HEK293 (cell line): ENCODE measurements at regions not wholly inside any gene's neighbourhood (a gene's known extent, or its start where the extent isn't known, plus 50 kb on each side); places are given as distances from the start of the nearest gene placed in this dataset.

Experiments
- CTCF ChIA-PET: fragments of 350-600 bp; formaldehyde crosslinking; extraction: SDS; loops from one replicate; lab custom pipeline; 2021; ENCODE audit warnings: antibody characterized with exemption; lab: Yijun Ruan, JAX
- POLR2A ChIA-PET: fragments of 300-600 bp; formaldehyde crosslinking; extraction: SDS; loops from one replicate; lab custom pipeline; 2020; ENCODE audit warnings: antibody characterized with exemption, inconsistent platforms; lab: Yijun Ruan, JAX
- H3K27ac ChIP-seq: fragments of 200-500 bp; sonication (Bioruptor generic); 2 replicates; pipeline ENCODE4 v1.5.1; 2014; ENCODE audit warnings: low read depth, low read length, control low read depth, inconsistent platforms; ENCODE audit errors: extremely low read depth
- H3K36me3 ChIP-seq, 2 experiments: fragments of 200-500 bp in 1 of 2; sonication (Bioruptor generic) in 1 of 2; 1 replicate in 1 of 2; 2 replicates in 1 of 2; pipeline ENCODE4 v1.5.1; 2014 to 2017; ENCODE audit warnings: inconsistent platforms in 2 of 2, low read length in 2 of 2; ENCODE audit not compliant: control insufficient read depth in 2 of 2, insufficient read depth in 1 of 2
- H3K4me1 ChIP-seq: fragments of 200-500 bp; sonication (Bioruptor generic); 2 replicates; pipeline ENCODE4 v1.5.1; 2014; ENCODE audit warnings: mild to moderate bottlenecking, low read length, inconsistent platforms; ENCODE audit not compliant: control insufficient read depth, insufficient read depth
- H3K4me3 ChIP-seq: 2 replicates; pipeline ENCODE4 v1.5.1; 2011; ENCODE audit warnings: low read depth, mild to moderate bottlenecking, control low read depth, low read length, moderate library complexity
- H3K9me3 ChIP-seq: fragments of 200-500 bp; sonication (Bioruptor generic); 2 replicates; pipeline ENCODE4 v1.5.1; 2014; ENCODE audit warnings: low read depth, low read length, inconsistent platforms; ENCODE audit not compliant: control insufficient read depth, insufficient read depth
- INSM2 ChIP-seq: fragments of 450-650 bp; formaldehyde crosslinking; IDR thresholded peaks from 2 replicates; pipeline ENCODE4 v1.5.1; 2016; ENCODE audit warnings: missing biosample characterization, missing genetic modification characterization
- KLF8 ChIP-seq: fragments of 450-650 bp; formaldehyde crosslinking; IDR thresholded peaks from 2 replicates; pipeline ENCODE4 v1.5.1; 2016; ENCODE audit warnings: missing biosample characterization, missing genetic modification characterization
- MEIS1 ChIP-seq: sonication (generic); formaldehyde crosslinking; IDR thresholded peaks from 2 replicates; pipeline ENCODE4 v1.8.1; 2022; ENCODE audit warnings: missing genetic modification reagents, mild to moderate bottlenecking, borderline replicate concordance
- PRDM1 ChIP-seq: fragments of 450-650 bp; formaldehyde crosslinking; IDR thresholded peaks from 2 replicates; pipeline ENCODE4; 2016; ENCODE audit warnings: missing biosample characterization, missing genetic modification characterization
- YY2 ChIP-seq: fragments of 450-650 bp; formaldehyde crosslinking; IDR thresholded peaks from 2 replicates; pipeline ENCODE4 v1.5.1; 2016; ENCODE audit warnings: missing biosample characterization, missing genetic modification characterization
- ZFHX2 ChIP-seq: fragments of 450-650 bp; formaldehyde crosslinking; conservative IDR thresholded peaks from 2 replicates; pipeline ENCODE4 v1.5.1; 2016; ENCODE audit warnings: missing biosample characterization, missing genetic modification characterization
- ZNF114 ChIP-seq: fragments of 450-650 bp; formaldehyde crosslinking; IDR thresholded peaks from 2 replicates; pipeline ENCODE4 v1.5.0; 2017; ENCODE audit warnings: missing biosample characterization, missing genetic modification characterization
- ZNF157 ChIP-seq: fragments of 450-650 bp; formaldehyde crosslinking; IDR thresholded peaks from 2 replicates; pipeline ENCODE4 v1.5.1; 2016; ENCODE audit warnings: missing biosample characterization, missing genetic modification characterization
- ZNF19 ChIP-seq: fragments of 450-650 bp; formaldehyde crosslinking; IDR thresholded peaks from 2 replicates; pipeline ENCODE4; 2016; ENCODE audit warnings: missing biosample characterization, missing genetic modification characterization, low read depth
- ZNF274 ChIP-seq, 2 experiments: fragments of 200-500 bp in 1 of 2; fragments of 450-650 bp in 1 of 2; sonication (Bioruptor generic) in 1 of 2; formaldehyde crosslinking in 1 of 2; IDR thresholded peaks; 2 replicates each; pipeline versions ENCODE4 v1.5.1 to v1.6.1; 2014 to 2016; ENCODE audit warnings: borderline replicate concordance in 1 of 2, inconsistent platforms in 1 of 2, low read length in 1 of 2, missing biosample characterization in 1 of 2, missing genetic modification characterization in 1 of 2
- ZNF280C ChIP-seq: fragments of 450-650 bp; formaldehyde crosslinking; IDR thresholded peaks from 2 replicates; pipeline ENCODE4 v1.5.1; 2016; ENCODE audit warnings: missing biosample characterization, missing genetic modification characterization
- ZNF280D ChIP-seq: fragments of 450-650 bp; formaldehyde crosslinking; IDR thresholded peaks from 2 replicates; pipeline ENCODE4 v1.5.1; 2016; ENCODE audit warnings: missing biosample characterization, missing genetic modification characterization
- ZNF354C ChIP-seq: fragments of 450-650 bp; formaldehyde crosslinking; IDR thresholded peaks from 2 replicates; pipeline ENCODE4 v1.5.1; 2016; ENCODE audit warnings: missing biosample characterization, missing genetic modification characterization, low read depth, borderline replicate concordance
- ZNF398 ChIP-seq: fragments of 450-650 bp; formaldehyde crosslinking; IDR thresholded peaks from 2 replicates; pipeline ENCODE4 v1.5.1; 2017; ENCODE audit warnings: missing biosample characterization, missing genetic modification characterization
- ZNF548 ChIP-seq: fragments of 450-650 bp; formaldehyde crosslinking; IDR thresholded peaks from 2 replicates; pipeline ENCODE4 v1.5.1; 2016; ENCODE audit warnings: missing biosample characterization, missing genetic modification characterization
- ZNF658 ChIP-seq: fragments of 450-650 bp; formaldehyde crosslinking; IDR thresholded peaks from 2 replicates; pipeline ENCODE4; 2016; ENCODE audit warnings: missing biosample characterization, missing genetic modification characterization
- TF ChIP-seq, protein P1 (sequence below): fragments of 450-650 bp; formaldehyde crosslinking; IDR thresholded peaks from 2 replicates; pipeline ENCODE4 v1.5.1; 2016; ENCODE audit warnings: missing biosample characterization, missing genetic modification characterization, borderline replicate concordance
- TF ChIP-seq, protein P2 (sequence below): sonication (generic); formaldehyde crosslinking; IDR thresholded peaks from 2 replicates; pipeline ENCODE4 v1.8.1; 2022; ENCODE audit warnings: mild to moderate bottlenecking, moderate library complexity, missing genetic modification reagents

- Histone ChIP-seq H3K4me3 (no peak overlapping the region), H3K36me3 (no peaks in the 10 kb centered on the region), H3K27ac (no peak overlapping the region), H3K9me3 (no peaks in the 10 kb centered on the region), H3K4me1 (no peaks in the 10 kb centered on the region)
- ChIA-PET POLR2A (no interaction called here), CTCF (no interaction called here)
- no peak for TF ChIP-seq MEIS1 (CRISPR knock-in tag)
- TF ChIP-seq, protein P1, sequence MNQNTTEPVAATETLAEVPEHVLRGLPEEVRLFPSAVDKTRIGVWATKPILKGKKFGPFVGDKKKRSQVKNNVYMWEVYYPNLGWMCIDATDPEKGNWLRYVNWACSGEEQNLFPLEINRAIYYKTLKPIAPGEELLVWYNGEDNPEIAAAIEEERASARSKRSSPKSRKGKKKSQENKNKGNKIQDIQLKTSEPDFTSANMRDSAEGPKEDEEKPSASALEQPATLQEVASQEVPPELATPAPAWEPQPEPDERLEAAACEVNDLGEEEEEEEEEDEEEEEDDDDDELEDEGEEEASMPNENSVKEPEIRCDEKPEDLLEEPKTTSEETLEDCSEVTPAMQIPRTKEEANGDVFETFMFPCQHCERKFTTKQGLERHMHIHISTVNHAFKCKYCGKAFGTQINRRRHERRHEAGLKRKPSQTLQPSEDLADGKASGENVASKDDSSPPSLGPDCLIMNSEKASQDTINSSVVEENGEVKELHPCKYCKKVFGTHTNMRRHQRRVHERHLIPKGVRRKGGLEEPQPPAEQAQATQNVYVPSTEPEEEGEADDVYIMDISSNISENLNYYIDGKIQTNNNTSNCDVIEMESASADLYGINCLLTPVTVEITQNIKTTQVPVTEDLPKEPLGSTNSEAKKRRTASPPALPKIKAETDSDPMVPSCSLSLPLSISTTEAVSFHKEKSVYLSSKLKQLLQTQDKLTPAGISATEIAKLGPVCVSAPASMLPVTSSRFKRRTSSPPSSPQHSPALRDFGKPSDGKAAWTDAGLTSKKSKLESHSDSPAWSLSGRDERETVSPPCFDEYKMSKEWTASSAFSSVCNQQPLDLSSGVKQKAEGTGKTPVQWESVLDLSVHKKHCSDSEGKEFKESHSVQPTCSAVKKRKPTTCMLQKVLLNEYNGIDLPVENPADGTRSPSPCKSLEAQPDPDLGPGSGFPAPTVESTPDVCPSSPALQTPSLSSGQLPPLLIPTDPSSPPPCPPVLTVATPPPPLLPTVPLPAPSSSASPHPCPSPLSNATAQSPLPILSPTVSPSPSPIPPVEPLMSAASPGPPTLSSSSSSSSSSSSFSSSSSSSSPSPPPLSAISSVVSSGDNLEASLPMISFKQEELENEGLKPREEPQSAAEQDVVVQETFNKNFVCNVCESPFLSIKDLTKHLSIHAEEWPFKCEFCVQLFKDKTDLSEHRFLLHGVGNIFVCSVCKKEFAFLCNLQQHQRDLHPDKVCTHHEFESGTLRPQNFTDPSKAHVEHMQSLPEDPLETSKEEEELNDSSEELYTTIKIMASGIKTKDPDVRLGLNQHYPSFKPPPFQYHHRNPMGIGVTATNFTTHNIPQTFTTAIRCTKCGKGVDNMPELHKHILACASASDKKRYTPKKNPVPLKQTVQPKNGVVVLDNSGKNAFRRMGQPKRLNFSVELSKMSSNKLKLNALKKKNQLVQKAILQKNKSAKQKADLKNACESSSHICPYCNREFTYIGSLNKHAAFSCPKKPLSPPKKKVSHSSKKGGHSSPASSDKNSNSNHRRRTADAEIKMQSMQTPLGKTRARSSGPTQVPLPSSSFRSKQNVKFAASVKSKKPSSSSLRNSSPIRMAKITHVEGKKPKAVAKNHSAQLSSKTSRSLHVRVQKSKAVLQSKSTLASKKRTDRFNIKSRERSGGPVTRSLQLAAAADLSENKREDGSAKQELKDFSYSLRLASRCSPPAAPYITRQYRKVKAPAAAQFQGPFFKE: no peak
- TF ChIP-seq ZNF658 (tag by site-specific recombination): no peak
- TF ChIP-seq ZNF280C (tag by site-specific recombination): no peak
Measured at GRCh38 chr7:48811071-48811470, 113.3 kb upstream of the CDC14C start.

- ChIA-PET CTCF (no interaction called here), POLR2A (no interaction called here)
- no peaks in the 10 kb centered on the region for H3K9me3 ChIP-seq
- H3K4me1 ChIP-seq: no peaks in the 10 kb centered on the region
- no peak overlapping the region for H3K27ac ChIP-seq
- H3K36me3 ChIP-seq: no peaks in the 10 kb centered on the region
- H3K4me3 ChIP-seq: no peak overlapping the region
- no peak for TF ChIP-seq ZNF280D
- no peak for TF ChIP-seq PRDM1 (tag by site-specific recombination)
- TF ChIP-seq, protein P2, sequence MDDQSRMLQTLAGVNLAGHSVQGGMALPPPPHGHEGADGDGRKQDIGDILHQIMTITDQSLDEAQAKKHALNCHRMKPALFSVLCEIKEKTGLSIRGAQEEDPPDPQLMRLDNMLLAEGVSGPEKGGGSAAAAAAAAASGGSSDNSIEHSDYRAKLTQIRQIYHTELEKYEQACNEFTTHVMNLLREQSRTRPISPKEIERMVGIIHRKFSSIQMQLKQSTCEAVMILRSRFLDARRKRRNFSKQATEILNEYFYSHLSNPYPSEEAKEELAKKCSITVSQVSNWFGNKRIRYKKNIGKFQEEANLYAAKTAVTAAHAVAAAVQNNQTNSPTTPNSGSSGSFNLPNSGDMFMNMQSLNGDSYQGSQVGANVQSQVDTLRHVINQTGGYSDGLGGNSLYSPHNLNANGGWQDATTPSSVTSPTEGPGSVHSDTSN (CRISPR knock-in tag): no peak
- no peak for TF ChIP-seq INSM2
- TF ChIP-seq YY2 (tag by site-specific recombination): no peak
- TF ChIP-seq KLF8 (tag by site-specific recombination): no peak
- no peak for TF ChIP-seq ZNF274 (IDR thresholded peaks at IDR 0.05; ENCODE audit: low read length)
- TF ChIP-seq ZNF274 (tag by site-specific recombination; IDR thresholded peaks at IDR 0.05; ENCODE audit: borderline replicate concordance): no peak
- no peak for TF ChIP-seq ZNF114 (tag by site-specific recombination)
- no peak for TF ChIP-seq ZNF398 (tag by site-specific recombination)
- no peak for TF ChIP-seq ZNF354C (tag by site-specific recombination)
- TF ChIP-seq ZFHX2 (tag by site-specific recombination): no peak
- no peak for TF ChIP-seq ZNF19 (tag by site-specific recombination)
- no peak for TF ChIP-seq ZNF157
- no peak for TF ChIP-seq ZNF548 (tag by site-specific recombination)
Measured at GRCh38 chr7:48813472-48813871, 110.9 kb upstream of the CDC14C start.
